Aorta (tissue), 5 donors: ENCODE measurements at regions not wholly inside any gene's neighbourhood (a gene's known extent, or its start where the extent isn't known, plus 50 kb on each side); places are given as distances from the start of the nearest gene placed in this dataset.

Experiments used
- ATAC-seq: fragments of 200-7000 bp; cut with Tn5 transposase; one replicate; pipeline ENCODE4 v1.9.1; 2022; ENCODE audit warnings: moderate library complexity; ENCODE audit not compliant: low FRiP score
- DNase-seq, 2 donors: peaks; one replicate each; pipeline ENCODE4 v3.0.0-alpha.2; 2020
- H3K27ac ChIP-seq, 2 donors: one replicate each; pipeline ENCODE4 v1.5.1; 2013; ENCODE audit warnings: low read length in 2 of 2, mild to moderate bottlenecking in 2 of 2, moderate library complexity in 2 of 2, control low read depth in 1 of 2, inconsistent platforms in 1 of 2, low read depth in 1 of 2
- H3K27me3 ChIP-seq, 2 donors: one replicate each; pipeline ENCODE4 v1.6.1; 2013; ENCODE audit warnings: control low read depth in 1 of 2, low read length in 1 of 2, mild to moderate bottlenecking in 1 of 2, moderate library complexity in 1 of 2; ENCODE audit not compliant: insufficient read depth in 2 of 2, control insufficient read depth in 1 of 2
- H3K36me3 ChIP-seq, 2 donors: one replicate each; pipeline ENCODE4 v1.6.1; 2013; ENCODE audit warnings: control low read depth in 1 of 2, low read length in 1 of 2, mild to moderate bottlenecking in 1 of 2; ENCODE audit not compliant: insufficient read depth in 2 of 2, control insufficient read depth in 1 of 2
- H3K4me1 ChIP-seq, 2 donors: one replicate each; pipeline ENCODE4 v1.6.1; 2013; ENCODE audit warnings: low read length in 2 of 2, control low read depth in 1 of 2, mild to moderate bottlenecking in 1 of 2, moderate library complexity in 1 of 2; ENCODE audit not compliant: insufficient read depth in 2 of 2, control insufficient read depth in 1 of 2
- H3K4me3 ChIP-seq, 2 donors: one replicate each; pipeline ENCODE4 v1.5.1; 2013; ENCODE audit warnings: low read length in 2 of 2, control low read depth in 1 of 2, mild to moderate bottlenecking in 1 of 2
- H3K9me3 ChIP-seq: one replicate; pipeline ENCODE4 v1.6.1; 2013; ENCODE audit warnings: mild to moderate bottlenecking, low read length; ENCODE audit not compliant: control insufficient read depth
- WGBS, 2 donors: extraction: QIAGEN DNeasy Blood & Tissue Kit; methylation state at CpG; one replicate each; pipeline ENCODE4 v1.1.7; 2013; 5-methylcytosine and 5-hydroxymethylcytosine counted together
- intact Hi-C, 2 donors: fragments of 100-400 bp; cut with DNase I; formaldehyde crosslinking; loops; one replicate each; pipeline versions ENCODE4 v1.14.2 to v1.15.0; 2022
- donor health status: healthy with polysubstance abuse.
- donor health status: Bipolar disorder and iron deficiency.
- donor health status: DM: no; HTN: no; CAD: no.
- donor health status: DM: no; HTN: no; CAD: no.
- donor health status: DM: yes; HTN: yes; CAD: no.

- WGBS, 2 donors: 71 to 85% methylated on average over 1 of the region's 1 CpG
- no peaks in the 10 kb centered on the region for H3K36me3 ChIP-seq
- no peak for ATAC-seq
These were observed 49.9 kb upstream of the ATP2B2 start for GRCh38 chr3:10555263-10555662.

GRCh38 chr3:10556312-10556711 lies 50.9 kb upstream of the ATP2B2 start:
- 55 to 65% methylated on average over 7 of the region's 7 CpGs for WGBS, 2 donors
- intact Hi-C loops: no loop called here
- H3K4me1 ChIP-seq: no peaks in the 10 kb centered on the region
- no peak overlapping the region for H3K4me3 ChIP-seq
- no peaks in the 10 kb centered on the region for H3K36me3 ChIP-seq
- H3K9me3 ChIP-seq: no peaks in the 10 kb centered on the region
- DNase-seq (peak in 1 of 2 donors; percentile 22), ATAC-seq (no peak)
- H3K27me3 ChIP-seq: no peaks in the 10 kb centered on the region
- H3K27ac ChIP-seq: no peak overlapping the region

More at GRCh38 chr3:10555263-10555662, 49.9 kb upstream of the ATP2B2 start:
- Histone ChIP-seq H3K4me1 (no peaks in the 10 kb centered on the region), H3K27me3 (no peaks in the 10 kb centered on the region), H3K27ac (no peak overlapping the region), H3K4me3 (no peak overlapping the region), H3K9me3 (no peaks in the 10 kb centered on the region)
- intact Hi-C loops: no loop called here
- DNase-seq: peak in 1 of 2 donors; percentile 23

GRCh38 chr3:10557250-10557649 lies 51.9 kb upstream of the ATP2B2 start:
- Histone ChIP-seq H3K9me3 (no peaks in the 10 kb centered on the region), H3K4me3 (no peak overlapping the region), H3K36me3 (no peaks in the 10 kb centered on the region), H3K27ac (no peak overlapping the region), H3K27me3 (no peaks in the 10 kb centered on the region), H3K4me1 (no peaks in the 10 kb centered on the region)
- DNase-seq (peak in 1 of 2 donors; percentile 36), ATAC-seq (no peak)
- intact Hi-C loops: no loop called here
- WGBS, 2 donors: 60 to 68% methylated on average over 7 of the region's 7 CpGs

- DNase-seq (peak in 1 of 2 donors; percentile 21), ATAC-seq (no peak)
- Histone ChIP-seq H3K4me1 (no peaks in the 10 kb centered on the region), H3K4me3 (no peak overlapping the region), H3K27me3 (no peaks in the 10 kb centered on the region), H3K36me3 (no peaks in the 10 kb centered on the region), H3K27ac (no peak overlapping the region), H3K9me3 (no peaks in the 10 kb centered on the region)
- 50 to 58% methylated on average over 5 of the region's 5 CpGs for WGBS, 2 donors
- intact Hi-C loops: no loop called here
These were observed 52.5 kb upstream of the ATP2B2 start for GRCh38 chr3:10557781-10558373.

GRCh38 chr3:10558736-10559135 lies 53.4 kb upstream of the ATP2B2 start:
- WGBS, 2 donors: 24 to 31% methylated on average over 4 of the region's 4 CpGs
- Histone ChIP-seq H3K4me3 (no peak overlapping the region), H3K27ac (no peak overlapping the region), H3K4me1 (no peaks in the 10 kb centered on the region), H3K27me3 (no peaks in the 10 kb centered on the region), H3K9me3 (peaks cover under 1% of the 10 kb centered on the region), H3K36me3 (no peaks in the 10 kb centered on the region)
- intact Hi-C loops: no loop called here
- DNase-seq (no peak), ATAC-seq (no peak)

- 79 to 80% methylated on average over 14 of the region's 14 CpGs for WGBS, 2 donors
- Histone ChIP-seq H3K27me3 (no peaks in the 10 kb centered on the region), H3K4me1 (no peaks in the 10 kb centered on the region), H3K9me3 (peaks cover 7% of the 10 kb centered on the region), H3K27ac (no peak overlapping the region), H3K36me3 (no peaks in the 10 kb centered on the region), H3K4me3 (no peak overlapping the region)
- intact Hi-C loops: no loop called here
- no peak for DNase-seq
- ATAC-seq: no peak
These were observed 54.9 kb upstream of the ATP2B2 start for GRCh38 chr3:10560060-10560861.

GRCh38 chr3:10561162-10561945 lies 56.0 kb upstream of the ATP2B2 start:
- no peak overlapping the region for H3K27ac ChIP-seq
- H3K4me3 ChIP-seq: no peak overlapping the region
- peaks cover 7% of the 10 kb centered on the region for H3K9me3 ChIP-seq
- no peaks in the 10 kb centered on the region for H3K27me3 ChIP-seq
- intact Hi-C loops: no loop called here
- WGBS, 2 donors: 75 to 81% methylated on average over 7 of the region's 7 CpGs
- H3K36me3 ChIP-seq: no peaks in the 10 kb centered on the region
- DNase-seq (no peak), ATAC-seq (no peak)
- no peaks in the 10 kb centered on the region for H3K4me1 ChIP-seq

GRCh38 chr3:10561946-10562560 lies 56.7 kb upstream of the ATP2B2 start:
- H3K4me1 ChIP-seq: no peaks in the 10 kb centered on the region
- no peak for ATAC-seq
- DNase-seq: peak in 1 of 2 donors; percentile 21
- WGBS, 2 donors: 45 to 61% methylated on average over 4 of the region's 4 CpGs
- no peak overlapping the region for H3K27ac ChIP-seq
- H3K9me3 ChIP-seq: peaks cover 7% of the 10 kb centered on the region
- intact Hi-C loops: no loop called here
- no peak overlapping the region for H3K4me3 ChIP-seq
- H3K27me3 ChIP-seq: no peaks in the 10 kb centered on the region
- H3K36me3 ChIP-seq: no peaks in the 10 kb centered on the region
